SK-N-SH (cell line): ENCODE measurements at regions not wholly inside any gene's neighbourhood (a gene's known extent, or its start where the extent isn't known, plus 50 kb on each side); places are given as distances from the start of the nearest gene placed in this dataset.

Experiments used
- CTCF ChIA-PET: fragments of 300-600, 350-600 bp; formaldehyde crosslinking; extraction: SDS; loops from one replicate; lab custom pipeline; 2021; lab: Yijun Ruan, JAX
- POLR2A ChIA-PET: fragments of 350-600 bp; sonication (Branson Sonifier 250); formaldehyde crosslinking; extraction: SDS; loops from one replicate; lab custom pipeline; 2020; ENCODE audit warnings: antibody characterized with exemption, inconsistent platforms; lab: Yijun Ruan, JAX
- DNase-seq: peaks from one replicate; pipeline ENCODE4 v3.0.0; 2012
- H2AFZ ChIP-seq: fragments of 200-600 bp; sonication (generic); 2 replicates; pipeline ENCODE4 v1.8.1; 2016; ENCODE audit warnings: antibody characterized with exemption, mild to moderate bottlenecking, low read depth
- H3F3A ChIP-seq: fragments of 200-600 bp; sonication (generic); replicated peaks from 2 replicates; pipeline ENCODE3; 2016; ENCODE audit warnings: antibody characterized with exemption, mild to moderate bottlenecking; ENCODE audit not compliant: insufficient read depth
- H3K27ac ChIP-seq, 2 experiments: fragments of 200-500 bp in 1 of 2; fragments of 200-600 bp in 1 of 2; sonication (Bioruptor generic) in 1 of 2; sonication (generic), shearing (Covaris generic) in 1 of 2; 2 replicates each; pipeline versions ENCODE4 v1.5.1 to v1.6.1; 2014 to 2016; ENCODE audit warnings: low read depth in 2 of 2, inconsistent platforms in 1 of 2, low read length in 1 of 2, mild to moderate bottlenecking in 1 of 2, mixed read lengths in 1 of 2
- H3K27me3 ChIP-seq: fragments of 200-600 bp; sonication (generic), shearing (Covaris generic); 2 replicates; pipeline ENCODE4 v1.6.1; 2016; ENCODE audit warnings: mixed run types; ENCODE audit not compliant: insufficient read depth
- H3K36me3 ChIP-seq, 2 experiments: fragments of 200-500 bp in 1 of 2; fragments of 200-600 bp in 1 of 2; sonication (Bioruptor generic) in 1 of 2; sonication (generic) in 1 of 2; replicated peaks in 1 of 2; 2 replicates each; pipeline versions ENCODE3 to v1.5.1; 2014 to 2016; ENCODE audit warnings: low read length in 1 of 2, mild to moderate bottlenecking in 1 of 2; ENCODE audit not compliant: insufficient read depth in 2 of 2, control insufficient read depth in 1 of 2
- H3K4me1 ChIP-seq, 2 experiments: fragments of 200-500 bp in 1 of 2; fragments of 200-600 bp in 1 of 2; sonication (Bioruptor generic) in 1 of 2; sonication (generic), shearing (Covaris generic) in 1 of 2; 2 replicates each; pipeline versions ENCODE4 v1.5.1 to v1.6.1; 2014 to 2016; ENCODE audit warnings: low read depth in 1 of 2, low read length in 1 of 2, mixed run types in 1 of 2; ENCODE audit not compliant: insufficient read depth in 2 of 2, control insufficient read depth in 1 of 2
- H3K4me2 ChIP-seq: fragments of 200-600 bp; sonication (generic), shearing (Covaris generic); 2 replicates; pipeline ENCODE4 v1.6.1; 2017; ENCODE audit warnings: mixed run types
- H3K4me3 ChIP-seq, 2 experiments: fragments of 200-500 bp in 1 of 2; fragments of 200-600 bp in 1 of 2; sonication (Bioruptor generic) in 1 of 2; sonication (generic), shearing (Covaris generic) in 1 of 2; 2 replicates each; pipeline versions ENCODE4 v1.5.1 to v1.8.1; 2014 to 2016; ENCODE audit warnings: low read depth in 2 of 2, inconsistent platforms in 1 of 2, low read length in 1 of 2, mild to moderate bottlenecking in 1 of 2, mixed read lengths in 1 of 2, moderate library complexity in 1 of 2
- H3K79me2 ChIP-seq: fragments of 200-600 bp; sonication (generic); 2 replicates; pipeline ENCODE4 v1.8.1; 2017; ENCODE audit warnings: mild to moderate bottlenecking; ENCODE audit not compliant: insufficient read depth
- H3K9ac ChIP-seq: fragments of 200-600 bp; sonication (generic); 2 replicates; pipeline ENCODE4 v1.6.1; 2017; ENCODE audit warnings: mixed run types
- H3K9me2 ChIP-seq: fragments of 200-600 bp; sonication (generic); 2 replicates; pipeline ENCODE4 v1.6.1; 2017; ENCODE audit warnings: mixed run types
- H3K9me3 ChIP-seq: fragments of 200-600 bp; sonication (generic); 2 replicates; pipeline ENCODE4 v1.6.1; 2017; ENCODE audit warnings: mixed run types, mild to moderate bottlenecking, moderate library complexity
- H4K20me1 ChIP-seq: fragments of 200-600 bp; sonication (generic); 2 replicates; pipeline ENCODE4 v1.6.1; 2017; ENCODE audit warnings: mild to moderate bottlenecking, mixed run types; ENCODE audit not compliant: insufficient read depth
- EP300 ChIP-seq, 2 experiments: IDR thresholded peaks; 2 replicates each; pipeline versions ENCODE4 v1.4.0 to v1.6.1; 2012; ENCODE audit warnings: borderline replicate concordance in 1 of 2, low read depth in 1 of 2, low read length in 1 of 2
- EZH2phosphoT487 ChIP-seq: fragments of 200-600 bp; sonication (generic); IDR thresholded peaks from 2 replicates; pipeline ENCODE4 v1.6.1; 2017; ENCODE audit warnings: low read depth, mixed run types, mild to moderate bottlenecking, antibody characterized with exemption, moderate library complexity, borderline replicate concordance
- FOSL2 ChIP-seq: IDR thresholded peaks from 2 replicates; pipeline ENCODE4 v1.4.0; 2012; ENCODE audit warnings: low read depth, mild to moderate bottlenecking, moderate library complexity, borderline replicate concordance
- FOXJ3 ChIP-seq: sonication (generic); formaldehyde crosslinking; IDR thresholded peaks from 2 replicates; pipeline ENCODE4 v1.5.1; 2020; ENCODE audit warnings: mild to moderate bottlenecking, missing genetic modification reagents
- GABPA ChIP-seq: IDR thresholded peaks from 2 replicates; pipeline ENCODE4 v1.4.0; 2012; ENCODE audit warnings: low read depth, mild to moderate bottlenecking
- IRF3 ChIP-seq: fragments of 150-350 bp; IDR thresholded peaks from 2 replicates; pipeline ENCODE4 v1.6.1; 2016; ENCODE audit warnings: mild to moderate bottlenecking, low read depth, low read length
- MEF2A ChIP-seq: IDR thresholded peaks from 2 replicates; pipeline ENCODE4 v1.4.0; 2012; ENCODE audit warnings: low read depth, borderline replicate concordance
- NFIC ChIP-seq: IDR thresholded peaks from 2 replicates; pipeline ENCODE4 v1.4.0; 2012; ENCODE audit warnings: borderline replicate concordance
- NRF1 ChIP-seq: IDR thresholded peaks from 2 replicates; pipeline ENCODE4 v1.6.1; 2012; ENCODE audit warnings: low read depth, mild to moderate bottlenecking, low read length
- POLR2AphosphoS5 ChIP-seq: IDR thresholded peaks from 2 replicates; pipeline ENCODE4 v1.6.1; 2012; ENCODE audit warnings: low read depth, low read length
- RCOR1 ChIP-seq: fragments of 150-350 bp; IDR thresholded peaks from 2 replicates; pipeline ENCODE4 v1.6.1; 2017; ENCODE audit warnings: antibody characterized with exemption, low read length
- RXRA ChIP-seq: IDR thresholded peaks from 2 replicates; pipeline ENCODE4 v1.4.0; 2012; ENCODE audit warnings: low read depth, mild to moderate bottlenecking, borderline replicate concordance
- SIN3A ChIP-seq: IDR thresholded peaks from 2 replicates; pipeline ENCODE4 v1.6.1; 2012; ENCODE audit warnings: low read depth, mild to moderate bottlenecking, low read length, moderate library complexity, borderline replicate concordance
- SMC3 ChIP-seq: IDR thresholded peaks from 2 replicates; pipeline ENCODE4 v1.6.1; 2012; ENCODE audit warnings: low read depth, low read length, improper control_type of control experiment
- TAF1 ChIP-seq: IDR thresholded peaks from 2 replicates; pipeline ENCODE4 v1.6.1; 2012; ENCODE audit warnings: low read depth, mild to moderate bottlenecking, low read length, moderate library complexity, borderline replicate concordance
- TCF12 ChIP-seq: IDR thresholded peaks from 2 replicates; pipeline ENCODE4 v1.4.0; 2012
- YY1 ChIP-seq: IDR thresholded peaks from 2 replicates; pipeline ENCODE4 v1.4.0; 2012; ENCODE audit warnings: low read depth, mild to moderate bottlenecking
- WGBS: methylation state at CpG from one replicate; pipeline ENCODE4 v1.1.6; 2017; ENCODE audit warnings: low lambda C conversion rate; 5-methylcytosine and 5-hydroxymethylcytosine counted together
- TF ChIP-seq, protein P1 (sequence below): IDR thresholded peaks from 2 replicates; pipeline ENCODE4; 2012
- TF ChIP-seq, protein P2 (sequence below): IDR thresholded peaks from 2 replicates; pipeline ENCODE4 v1.4.0; 2012; ENCODE audit warnings: low read depth, borderline replicate concordance

GRCh38 chr18:22626771-22627170, 209.1 kb upstream of the CTAGE1 start:
- Histone ChIP-seq H3K9ac (no peak overlapping the region), H3K4me2 (no peak overlapping the region), H3K27me3 (peaks cover 22% of the 10 kb centered on the region; the same call in 1 of the 2 replicates), H3K4me1 (no peaks in the 10 kb centered on the region), H3F3A (no peaks in the 10 kb centered on the region), H3K9me3 (no peaks in the 10 kb centered on the region), H3K27ac (no peak overlapping the region)
- TF ChIP-seq NFIC (no peak), FOSL2 (no peak), GABPA (no peak), POLR2AphosphoS5 (no peak), EZH2phosphoT487 (no peak), TAF1 (no peak), SMC3 (no peak), MEF2A (no peak), TCF12 (no peak), NRF1 (no peak), SIN3A (no peak), YY1 (no peak), EP300 (IDR thresholded peaks at IDR 0.05; ENCODE audit: borderline replicate concordance in 1 of 2, low read depth in 1 of 2, low read length in 1 of 2) (no peak), RCOR1 (no peak), RXRA (no peak), FOXJ3 (CRISPR knock-in tag) (no peak), IRF3 (no peak)
- TF ChIP-seq, protein P1, sequence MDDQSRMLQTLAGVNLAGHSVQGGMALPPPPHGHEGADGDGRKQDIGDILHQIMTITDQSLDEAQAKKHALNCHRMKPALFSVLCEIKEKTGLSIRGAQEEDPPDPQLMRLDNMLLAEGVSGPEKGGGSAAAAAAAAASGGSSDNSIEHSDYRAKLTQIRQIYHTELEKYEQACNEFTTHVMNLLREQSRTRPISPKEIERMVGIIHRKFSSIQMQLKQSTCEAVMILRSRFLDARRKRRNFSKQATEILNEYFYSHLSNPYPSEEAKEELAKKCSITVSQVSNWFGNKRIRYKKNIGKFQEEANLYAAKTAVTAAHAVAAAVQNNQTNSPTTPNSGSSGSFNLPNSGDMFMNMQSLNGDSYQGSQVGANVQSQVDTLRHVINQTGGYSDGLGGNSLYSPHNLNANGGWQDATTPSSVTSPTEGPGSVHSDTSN: no peak
- TF ChIP-seq, protein P2, sequence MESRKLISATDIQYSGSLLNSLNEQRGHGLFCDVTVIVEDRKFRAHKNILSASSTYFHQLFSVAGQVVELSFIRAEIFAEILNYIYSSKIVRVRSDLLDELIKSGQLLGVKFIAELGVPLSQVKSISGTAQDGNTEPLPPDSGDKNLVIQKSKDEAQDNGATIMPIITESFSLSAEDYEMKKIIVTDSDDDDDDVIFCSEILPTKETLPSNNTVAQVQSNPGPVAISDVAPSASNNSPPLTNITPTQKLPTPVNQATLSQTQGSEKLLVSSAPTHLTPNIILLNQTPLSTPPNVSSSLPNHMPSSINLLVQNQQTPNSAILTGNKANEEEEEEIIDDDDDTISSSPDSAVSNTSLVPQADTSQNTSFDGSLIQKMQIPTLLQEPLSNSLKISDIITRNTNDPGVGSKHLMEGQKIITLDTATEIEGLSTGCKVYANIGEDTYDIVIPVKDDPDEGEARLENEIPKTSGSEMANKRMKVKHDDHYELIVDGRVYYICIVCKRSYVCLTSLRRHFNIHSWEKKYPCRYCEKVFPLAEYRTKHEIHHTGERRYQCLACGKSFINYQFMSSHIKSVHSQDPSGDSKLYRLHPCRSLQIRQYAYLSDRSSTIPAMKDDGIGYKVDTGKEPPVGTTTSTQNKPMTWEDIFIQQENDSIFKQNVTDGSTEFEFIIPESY: no peak
- TF ChIP-seq, all 33 proteins: peak for 0
- H3K9me2 ChIP-seq: no peaks in the 10 kb centered on the region
- POLR2A ChIA-PET: no interaction called here
- CTCF ChIA-PET: no interaction called here
- H2AFZ ChIP-seq: no peak overlapping the region
- WGBS: 25% methylated on average over 3 of the region's 3 CpGs
- H4K20me1 ChIP-seq: no peaks in the 10 kb centered on the region
- H3K4me3 ChIP-seq: no peak overlapping the region
- DNase-seq: no peak
- H3K36me3 ChIP-seq: no peaks in the 10 kb centered on the region
- H3K79me2 ChIP-seq: no peaks in the 10 kb centered on the region
